Stomach smooth muscle (tissue), 2 donors: ENCODE measurements at regions not wholly inside any gene's neighbourhood (a gene's known extent, or its start where the extent isn't known, plus 50 kb on each side); places are given as distances from the start of the nearest gene placed in this dataset.

Experiments
- H3K27ac ChIP-seq: one replicate; pipeline ENCODE4 v1.7.0; 2013; ENCODE audit warnings: mild to moderate bottlenecking, low read length, inconsistent platforms
- H3K27me3 ChIP-seq, 2 donors: one replicate each; pipeline ENCODE4 v1.7.0; 2013; ENCODE audit warnings: low read length in 2 of 2; ENCODE audit not compliant: insufficient read depth in 2 of 2, control insufficient read depth in 1 of 2
- H3K36me3 ChIP-seq, 2 donors: one replicate each; pipeline ENCODE4 v1.7.0; 2013; ENCODE audit warnings: low read length in 2 of 2; ENCODE audit not compliant: control insufficient read depth in 2 of 2, insufficient read depth in 2 of 2
- H3K4me1 ChIP-seq: one replicate; pipeline ENCODE4 v1.7.0; 2013; ENCODE audit warnings: low read length; ENCODE audit not compliant: control insufficient read depth, insufficient read depth
- H3K4me3 ChIP-seq, 2 donors: one replicate each; pipeline ENCODE4 v1.7.0; 2013; ENCODE audit warnings: low read length in 2 of 2
- H3K9ac ChIP-seq, 2 donors: one replicate each; pipeline ENCODE4 v1.7.0; 2013; ENCODE audit warnings: low read length in 2 of 2, mild to moderate bottlenecking in 1 of 2
- H3K9me3 ChIP-seq, 2 donors: one replicate each; pipeline ENCODE4 v1.7.0; 2013; ENCODE audit warnings: low read length in 2 of 2; ENCODE audit not compliant: control insufficient read depth in 2 of 2
- donor health status: healthy.
- donor health status: Pancreatic carcinoma.

GRCh38 chr1:22371408-22371807 is 80.2 kb upstream of the ZBTB40 start:
- Histone ChIP-seq H3K9me3 (peaks cover 0 to 5% of the 10 kb centered on the region in 2 donors), H3K4me1 (no peaks in the 10 kb centered on the region), H3K36me3 (no peaks in the 10 kb centered on the region), H3K9ac (no peak overlapping the region), H3K27ac (no peak overlapping the region), H3K27me3 (peaks cover 5 to 13% of the 10 kb centered on the region in 2 donors), H3K4me3 (no peak overlapping the region)

GRCh38 chr1:22373252-22373651 is 78.4 kb upstream of the ZBTB40 start:
- no peak overlapping the region for H3K27ac ChIP-seq
- H3K27me3 ChIP-seq: peaks cover 5 to 10% of the 10 kb centered on the region in 2 donors

GRCh38 chr1:22374001-22374400 is 77.7 kb upstream of the ZBTB40 start:
- no peak overlapping the region for H3K9ac ChIP-seq
- H3K4me3 ChIP-seq: no peak overlapping the region
- no peaks in the 10 kb centered on the region for H3K4me1 ChIP-seq
- H3K36me3 ChIP-seq: no peaks in the 10 kb centered on the region
- H3K27ac ChIP-seq: no peak overlapping the region
- H3K9me3 ChIP-seq: peaks cover 0 to 5% of the 10 kb centered on the region in 2 donors
- H3K27me3 ChIP-seq: peaks cover 4 to 6% of the 10 kb centered on the region in 2 donors

More at GRCh38 chr1:22373252-22373651, 78.4 kb upstream of the ZBTB40 start:
- H3K9me3 ChIP-seq: peaks cover 0 to 5% of the 10 kb centered on the region in 2 donors
- no peaks in the 10 kb centered on the region for H3K4me1 ChIP-seq
- no peaks in the 10 kb centered on the region for H3K36me3 ChIP-seq
- no peak overlapping the region for H3K4me3 ChIP-seq
- no peak overlapping the region for H3K9ac ChIP-seq

- Histone ChIP-seq H3K27me3 (peaks cover 12 to 13% of the 10 kb centered on the region in 2 donors), H3K27ac (no peak overlapping the region), H3K36me3 (no peaks in the 10 kb centered on the region)
These were observed 76.0 kb upstream of the ZBTB40 start for GRCh38 chr1:22375601-22376000.

GRCh38 chr1:22376001-22376400 is 75.7 kb upstream of the ZBTB40 start:
- Histone ChIP-seq H3K4me1 (no peaks in the 10 kb centered on the region), H3K27me3 (peaks cover 14% of the 10 kb centered on the region in 2 donors), H3K9me3 (peaks cover 0 to 5% of the 10 kb centered on the region in 2 donors), H3K27ac (no peak overlapping the region), H3K9ac (no peak overlapping the region), H3K4me3 (no peak overlapping the region), H3K36me3 (no peaks in the 10 kb centered on the region)

More at GRCh38 chr1:22375601-22376000, 76.0 kb upstream of the ZBTB40 start:
- H3K9ac ChIP-seq: no peak overlapping the region
- no peak overlapping the region for H3K4me3 ChIP-seq
- peaks cover 0 to 5% of the 10 kb centered on the region in 2 donors for H3K9me3 ChIP-seq
- no peaks in the 10 kb centered on the region for H3K4me1 ChIP-seq

GRCh38 chr1:22376546-22376945 is 75.1 kb upstream of the ZBTB40 start:
- Histone ChIP-seq H3K4me1 (no peaks in the 10 kb centered on the region), H3K27ac (no peak overlapping the region), H3K36me3 (no peaks in the 10 kb centered on the region), H3K9me3 (peaks cover 0 to 5% of the 10 kb centered on the region in 2 donors), H3K9ac (no peak overlapping the region), H3K4me3 (no peak overlapping the region), H3K27me3 (peaks cover 11 to 14% of the 10 kb centered on the region in 2 donors)

GRCh38 chr1:22376976-22377375 is 74.7 kb upstream of the ZBTB40 start:
- Histone ChIP-seq H3K9me3 (peaks cover 0 to 5% of the 10 kb centered on the region in 2 donors), H3K27ac (no peak overlapping the region), H3K36me3 (no peaks in the 10 kb centered on the region), H3K9ac (no peak overlapping the region), H3K4me3 (no peak overlapping the region), H3K4me1 (no peaks in the 10 kb centered on the region), H3K27me3 (peaks cover 11 to 14% of the 10 kb centered on the region in 2 donors)

- Histone ChIP-seq H3K27me3 (peaks cover 17% of the 10 kb centered on the region in 2 donors), H3K9me3 (no peaks in the 10 kb centered on the region), H3K36me3 (no peaks in the 10 kb centered on the region), H3K27ac (no peak overlapping the region), H3K9ac (no peak overlapping the region), H3K4me3 (no peak overlapping the region), H3K4me1 (no peaks in the 10 kb centered on the region)
These were observed 72.1 kb upstream of the ZBTB40 start for GRCh38 chr1:22379566-22379965.

- Histone ChIP-seq H3K27ac (no peak overlapping the region), H3K27me3 (peaks cover 17% of the 10 kb centered on the region in 2 donors), H3K9me3 (no peaks in the 10 kb centered on the region), H3K9ac (no peak overlapping the region), H3K4me1 (no peaks in the 10 kb centered on the region), H3K36me3 (no peaks in the 10 kb centered on the region), H3K4me3 (no peak overlapping the region)
These were observed 71.4 kb upstream of the ZBTB40 start for GRCh38 chr1:22380024-22380785.

- Histone ChIP-seq H3K9me3 (no peaks in the 10 kb centered on the region), H3K4me1 (no peaks in the 10 kb centered on the region), H3K9ac (no peak overlapping the region), H3K36me3 (no peaks in the 10 kb centered on the region), H3K4me3 (no peak overlapping the region), H3K27me3 (peaks cover 27 to 42% of the 10 kb centered on the region in 2 donors), H3K27ac (no peak overlapping the region)
These were observed 67.9 kb upstream of the ZBTB40 start for GRCh38 chr1:22383526-22384294.
